ENCODE measurements at regions not wholly inside any gene's neighbourhood (a gene's known extent, or its start where the extent isn't known, plus 50 kb on each side); places are given as distances from the start of the nearest gene placed in this dataset.

DNA sequence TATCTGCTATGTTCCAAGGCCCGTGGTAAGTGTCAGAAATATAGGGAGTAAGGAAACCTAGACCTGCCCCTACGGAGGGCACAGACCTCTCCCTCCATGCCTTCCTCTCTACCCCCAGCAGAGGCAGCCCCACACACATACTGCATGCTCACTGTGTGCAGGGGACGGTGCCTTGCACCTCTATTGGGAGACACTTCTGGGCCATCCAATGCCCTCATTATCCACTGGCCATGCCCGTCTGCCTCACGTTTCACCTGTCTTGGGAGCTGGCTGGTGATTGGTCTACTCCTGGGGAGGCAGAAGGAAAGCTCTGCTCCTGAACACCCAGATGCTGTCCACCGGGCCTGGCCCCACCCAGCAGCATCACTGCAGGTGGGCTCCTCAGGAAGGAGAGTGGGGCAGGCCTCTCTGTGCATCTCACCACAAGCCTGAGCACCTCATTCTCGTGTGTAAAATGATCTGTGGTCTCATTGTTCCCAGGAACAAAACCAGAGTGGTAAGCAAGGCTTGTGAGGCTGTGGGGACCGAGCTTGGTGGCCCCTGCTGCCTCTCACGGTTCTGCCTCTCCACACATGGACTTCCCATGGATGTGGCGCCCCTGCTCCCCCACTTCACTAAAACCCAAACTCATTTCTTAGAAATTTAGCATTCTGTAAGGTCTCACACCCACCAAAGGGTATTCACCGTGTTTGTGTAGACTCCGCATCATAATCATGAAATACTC, 312.5 kb upstream of the HS6ST1 start:
- peak in 3 of 10 donors; percentile 9 to 59 (median 48) for DNase-seq
- intact Hi-C loops (cut with DNase I), result no loop called here

- intact Hi-C loops (cut with DNase I), result no loop called here
- peak in 3 of 10 donors; percentile 10 to 65 (median 62) for DNase-seq
Observed at GRCh38 chr2:128631698-128632500, 313.2 kb upstream of the HS6ST1 start.

DNA sequence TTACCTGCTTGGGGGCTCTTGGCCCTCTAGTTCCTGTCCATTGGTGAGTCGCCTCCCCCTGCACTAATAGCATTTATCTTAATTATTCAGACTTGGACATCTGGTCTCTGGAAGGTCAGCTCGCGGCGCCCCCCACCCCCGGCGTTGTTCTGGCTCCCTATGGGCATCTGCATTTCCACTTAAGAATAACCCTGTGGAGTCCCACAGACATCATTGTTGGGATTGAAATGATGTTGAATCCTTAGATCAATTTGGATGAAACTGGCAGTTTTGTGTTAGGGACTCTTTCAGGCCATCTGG, 313.8 kb upstream of the HS6ST1 start:
- DNase-seq, result peak in 2 of 10 donors; percentile 5 to 19
- intact Hi-C loops (cut with DNase I), result no loop called here

DNA sequence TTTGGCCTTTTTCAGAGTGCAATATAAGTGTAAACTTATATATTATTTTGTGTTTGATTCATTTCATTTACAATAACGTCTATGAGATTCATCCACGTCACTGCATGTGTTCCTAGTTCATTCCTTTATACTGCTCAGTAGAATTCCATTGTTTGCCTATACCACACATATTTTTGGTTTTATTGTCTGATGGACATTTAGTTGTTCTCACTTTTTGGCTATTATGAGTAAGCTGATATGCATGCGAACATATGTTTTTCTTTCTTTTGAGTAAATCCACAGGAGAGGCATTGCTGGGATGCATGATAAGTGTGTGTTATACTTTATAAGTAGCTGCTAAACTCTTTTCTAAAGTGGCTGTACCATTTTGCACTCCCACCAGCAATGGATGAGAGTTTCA, 314.8 kb upstream of the HS6ST1 start:
- intact Hi-C loops (cut with DNase I), result no loop called here
- no peak for DNase-seq

GRCh38 chr2:128635361-128635900, 316.8 kb upstream of the HS6ST1 start:
- no peak for DNase-seq
- intact Hi-C loops (cut with DNase I), result no loop called here

- DNase-seq, result peak in 1 of 10 donors; percentile 66
Observed at GRCh38 chr2:128636802-128637147, 318.1 kb upstream of the HS6ST1 start.

GRCh38 chr2:128637481-128638155, 318.9 kb upstream of the HS6ST1 start:
- intact Hi-C loops (cut with DNase I), result no loop called here
- peak in 1 of 10 donors; percentile 34 for DNase-seq

More at GRCh38 chr2:128636802-128637147, 318.1 kb upstream of the HS6ST1 start:
- intact Hi-C loops (cut with DNase I), result no loop called here

- DNase-seq, result peak in 7 of 10 donors; percentile 26 to 87 (median 40)
- intact Hi-C loops (cut with DNase I), result no loop called here
Observed at GRCh38 chr2:128638341-128639119, 319.9 kb upstream of the HS6ST1 start.

DNA sequence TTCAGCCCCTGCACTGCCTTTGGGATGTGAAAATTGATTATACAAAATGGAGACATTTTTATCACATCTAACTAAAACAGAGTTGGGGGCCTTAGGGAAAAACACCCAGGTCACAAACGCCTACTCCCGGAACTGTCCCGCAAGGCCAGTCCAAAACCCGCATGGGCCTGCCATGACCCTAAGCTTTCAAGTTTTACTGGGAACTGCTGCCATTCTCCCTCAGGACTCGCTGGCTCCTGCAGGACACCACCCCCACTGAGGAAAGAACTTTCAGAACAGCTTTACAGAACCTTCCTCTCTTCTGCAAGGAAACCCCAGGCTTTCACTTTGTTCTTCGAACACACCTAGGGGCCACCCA, 320.4 kb upstream of the HS6ST1 start:
- peak in 1 of 10 donors; percentile 63 for DNase-seq
- intact Hi-C loops (cut with DNase I), result no loop called here

DNA sequence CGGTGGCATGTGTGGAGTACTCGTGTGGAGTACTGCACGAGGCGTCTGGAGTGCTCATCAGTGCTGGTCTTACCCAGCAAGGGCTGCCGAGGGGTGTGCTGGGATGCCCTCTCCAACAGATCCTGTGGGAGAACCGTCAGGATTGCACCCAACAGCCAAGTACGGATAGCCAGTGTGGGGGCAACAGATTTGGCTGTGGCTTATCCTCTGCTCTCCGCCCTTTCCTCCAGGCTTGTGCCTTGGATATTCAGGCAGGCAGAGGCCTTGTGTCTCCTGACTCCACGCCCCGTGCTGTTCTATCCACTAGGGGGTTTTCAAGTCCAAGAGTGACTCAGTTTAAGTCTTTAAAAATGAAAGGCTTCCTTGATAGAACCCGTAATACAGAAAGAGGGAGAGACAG, 321.0 kb upstream of the HS6ST1 start:
- intact Hi-C loops (cut with DNase I), result no loop called here
- peak in 1 of 10 donors; percentile 66 for DNase-seq

- peak in 1 of 10 donors; percentile 25 for DNase-seq
- intact Hi-C loops (cut with DNase I), result no loop called here
Observed at GRCh38 chr2:128640166-128640844, 321.6 kb upstream of the HS6ST1 start.

GRCh38 chr2:128640845-128641360, 322.2 kb upstream of the HS6ST1 start:
- peak in 1 of 10 donors; percentile 56 for DNase-seq
- intact Hi-C loops (cut with DNase I), result no loop called here

DNA sequence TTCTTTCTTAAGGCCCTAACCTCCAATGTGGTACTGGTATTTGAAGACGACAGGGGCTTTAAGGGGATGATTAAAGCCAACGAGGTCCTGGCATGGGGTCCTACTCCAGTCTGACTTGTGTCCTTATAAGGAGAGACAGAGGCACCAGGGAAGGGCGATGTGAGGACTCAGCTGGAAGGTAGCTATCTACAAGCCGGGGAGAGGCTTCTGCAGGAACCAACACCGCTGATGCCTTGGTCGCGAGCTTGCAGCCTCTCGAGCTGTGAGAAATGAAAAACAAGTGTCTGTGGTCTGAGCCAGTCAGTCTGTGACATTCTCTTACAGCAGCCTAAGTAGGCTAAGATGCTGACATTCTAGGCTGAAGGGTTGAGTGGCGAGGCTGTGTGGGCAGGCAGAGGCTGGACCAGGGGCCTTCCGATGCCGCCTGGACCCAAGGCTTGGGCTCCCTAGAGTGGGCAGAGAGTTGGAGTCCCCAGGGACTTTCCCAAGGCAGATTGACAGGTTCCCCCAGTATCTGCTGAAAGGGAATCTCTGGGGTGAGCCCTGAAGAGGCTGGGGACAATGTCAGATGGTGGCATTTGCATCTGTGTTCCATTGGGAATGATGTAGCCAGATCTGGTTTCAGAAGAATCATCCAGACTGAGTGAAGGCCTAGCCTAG, 322.9 kb upstream of the HS6ST1 start:
- DNase-seq, result peak in 2 of 10 donors; percentile 32 to 54
- intact Hi-C loops (cut with DNase I), result no loop called here

GRCh38 chr2:128642316-128642715, 323.6 kb upstream of the HS6ST1 start:
- intact Hi-C loops (cut with DNase I), result no loop called here
- peak in 2 of 10 donors; percentile 29 to 48 for DNase-seq

DNA sequence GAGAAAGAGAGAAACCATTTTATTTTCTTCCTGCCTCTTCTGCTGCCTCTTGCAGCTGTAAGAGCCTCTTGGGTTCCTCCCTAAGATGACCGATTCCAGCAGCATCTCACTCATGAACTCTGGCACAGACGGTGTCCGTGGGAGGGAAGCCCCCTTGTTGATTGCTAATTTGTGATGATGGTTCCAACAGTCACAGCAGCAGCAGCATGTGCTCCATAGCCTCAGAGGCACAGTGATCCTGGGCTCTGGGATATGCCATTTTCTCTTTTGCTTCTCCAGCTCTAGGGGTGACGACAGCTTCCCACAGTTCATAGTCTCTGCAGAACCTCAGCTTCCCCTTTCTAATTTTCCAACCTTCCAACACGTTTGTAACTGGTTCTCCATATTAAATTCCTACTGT, 324.2 kb upstream of the HS6ST1 start:
- intact Hi-C loops (cut with DNase I), result no loop called here
- peak in 1 of 10 donors; percentile 27 for DNase-seq

- peak in 1 of 10 donors; percentile 57 for DNase-seq
Observed at GRCh38 chr2:128643221-128644065, 324.8 kb upstream of the HS6ST1 start.

DNA sequence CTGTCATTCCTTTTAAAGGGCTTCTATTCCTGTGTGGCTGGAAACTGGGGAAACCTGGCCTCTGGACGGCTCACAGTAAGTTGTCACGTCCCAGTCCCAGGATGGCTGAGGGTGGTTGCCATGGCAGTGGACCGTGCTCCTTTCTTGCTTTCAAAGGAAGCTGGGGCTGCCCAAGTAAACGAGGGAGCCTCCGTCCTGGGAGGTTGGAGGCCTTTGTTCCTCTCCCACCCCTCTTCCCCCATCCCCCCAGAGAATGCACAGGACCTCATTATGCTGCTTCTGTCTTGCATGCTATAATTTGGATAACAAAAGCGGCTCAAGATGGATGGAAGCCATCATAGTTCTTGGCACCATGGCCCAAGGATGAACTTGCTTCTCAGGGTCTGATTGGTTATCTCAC, 325.5 kb upstream of the HS6ST1 start:
- intact Hi-C loops (cut with DNase I), result no loop called here

More at GRCh38 chr2:128643221-128644065, 324.8 kb upstream of the HS6ST1 start:
- intact Hi-C loops (cut with DNase I), result no loop called here

DNA sequence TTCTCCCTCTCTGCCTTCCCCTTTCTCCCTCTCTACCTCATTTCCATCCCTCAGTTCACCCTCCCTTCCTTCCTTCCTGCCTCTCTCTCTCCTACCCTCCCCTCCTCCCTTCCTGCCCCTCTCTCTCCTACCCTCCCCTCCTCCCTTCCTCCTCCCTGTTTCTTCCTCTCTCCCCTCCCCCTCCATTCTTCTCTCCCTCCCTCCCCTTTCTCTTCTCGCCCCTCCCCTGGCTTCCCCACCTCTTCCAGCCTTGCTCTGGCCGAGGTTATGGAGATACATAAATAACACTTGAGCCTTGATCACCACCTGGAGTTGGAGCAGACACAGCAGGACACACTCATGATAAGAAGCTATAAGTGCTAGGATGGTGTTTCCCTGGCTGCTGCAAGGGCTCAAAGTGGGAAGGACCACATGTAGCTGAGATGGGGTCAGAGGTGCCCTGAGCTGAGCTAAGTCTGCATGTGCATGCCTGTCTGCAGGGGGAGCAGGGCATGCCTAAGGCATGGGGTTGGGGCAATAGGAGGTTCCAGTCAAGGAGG, 326.1 kb upstream of the HS6ST1 start:
- DNase-seq, result no peak
- intact Hi-C loops (cut with DNase I), result no loop called here

More for the DNA sequence above, 325.5 kb upstream of the HS6ST1 start:
- DNase-seq, result peak in 2 of 10 donors; percentile 62 to 70

Data from posterior cingulate gyrus (tissue), 11 donors.